ENCODE measurements at regions not wholly inside any gene's neighbourhood (a gene's known extent, or its start where the extent isn't known, plus 50 kb on each side); places are given as distances from the start of the nearest gene placed in this dataset.

GRCh38 chrX:15939737-15940136, 85.1 kb upstream of the AP1S2 start:
- in situ Hi-C loops (cut with HindIII; ENCODE audit: low pct_unique_long_range_greater_than_20kb, low sequenced_read_pairs), result no loop called here
- DNase-seq (ENCODE audit: low read depth), result no peak

- no peak for DNase-seq (ENCODE audit: low read depth)
- in situ Hi-C loops (cut with HindIII; ENCODE audit: low pct_unique_long_range_greater_than_20kb, low sequenced_read_pairs), result no loop called here
These were observed 83.5 kb upstream of the AP1S2 start for GRCh38 chrX:15938072-15938471.

GRCh38 chrX:15931362-15931761, 76.7 kb upstream of the AP1S2 start:
- DNase-seq (ENCODE audit: low read depth), result no peak
- in situ Hi-C loops (cut with HindIII; ENCODE audit: low pct_unique_long_range_greater_than_20kb, low sequenced_read_pairs), result no loop called here

GRCh38 chrX:15930585-15930984, 76.0 kb upstream of the AP1S2 start:
- in situ Hi-C loops (cut with HindIII; ENCODE audit: low pct_unique_long_range_greater_than_20kb, low sequenced_read_pairs), result no loop called here
- DNase-seq (ENCODE audit: low read depth), result peak; percentile 54

GRCh38 chrX:15929194-15929593, 74.6 kb upstream of the AP1S2 start:
- no peak for DNase-seq (ENCODE audit: low read depth)
- in situ Hi-C loops (cut with HindIII; ENCODE audit: low pct_unique_long_range_greater_than_20kb, low sequenced_read_pairs), result no loop called here

- in situ Hi-C loops (cut with HindIII; ENCODE audit: low pct_unique_long_range_greater_than_20kb, low sequenced_read_pairs), result no loop called here
- no peak for DNase-seq (ENCODE audit: low read depth)
These were observed 72.0 kb upstream of the AP1S2 start for GRCh38 chrX:15926622-15927021.

GRCh38 chrX:15918003-15918402, 63.4 kb upstream of the AP1S2 start:
- in situ Hi-C loops (cut with HindIII; ENCODE audit: low pct_unique_long_range_greater_than_20kb, low sequenced_read_pairs), result no loop called here
- no peak for DNase-seq (ENCODE audit: low read depth)

GRCh38 chrX:15916704-15917084, 62.1 kb upstream of the AP1S2 start:
- no peak for DNase-seq (ENCODE audit: low read depth)
- in situ Hi-C loops (cut with HindIII; ENCODE audit: low pct_unique_long_range_greater_than_20kb, low sequenced_read_pairs), result no loop called here

GRCh38 chrX:15915959-15916703, 61.5 kb upstream of the AP1S2 start:
- in situ Hi-C loops (cut with HindIII; ENCODE audit: low pct_unique_long_range_greater_than_20kb, low sequenced_read_pairs), result no loop called here
- DNase-seq (ENCODE audit: low read depth), result no peak

- no peak for DNase-seq (ENCODE audit: low read depth)
- in situ Hi-C loops (cut with HindIII; ENCODE audit: low pct_unique_long_range_greater_than_20kb, low sequenced_read_pairs), result no loop called here
These were observed 59.9 kb upstream of the AP1S2 start for GRCh38 chrX:15914486-15914885.

GRCh38 chrX:15913146-15913545, 58.5 kb upstream of the AP1S2 start:
- in situ Hi-C loops (cut with HindIII; ENCODE audit: low pct_unique_long_range_greater_than_20kb, low sequenced_read_pairs), result no loop called here
- DNase-seq (ENCODE audit: low read depth), result no peak

GRCh38 chrX:15911734-15912550, 57.3 kb upstream of the AP1S2 start:
- no peak for DNase-seq (ENCODE audit: low read depth)
- in situ Hi-C loops (cut with HindIII; ENCODE audit: low pct_unique_long_range_greater_than_20kb, low sequenced_read_pairs), result no loop called here

GRCh38 chrX:15909605-15910004, 55.0 kb upstream of the AP1S2 start:
- in situ Hi-C loops (cut with HindIII; ENCODE audit: low pct_unique_long_range_greater_than_20kb, low sequenced_read_pairs), result no loop called here
- no peak for DNase-seq (ENCODE audit: low read depth)

- no peak for DNase-seq (ENCODE audit: low read depth)
- in situ Hi-C loops (cut with HindIII; ENCODE audit: low pct_unique_long_range_greater_than_20kb, low sequenced_read_pairs), result no loop called here
These were observed 54.1 kb upstream of the AP1S2 start for GRCh38 chrX:15908603-15909290.

GRCh38 chrX:15906041-15906943, 51.7 kb upstream of the AP1S2 start:
- no peak for DNase-seq (ENCODE audit: low read depth)
- in situ Hi-C loops (cut with HindIII; ENCODE audit: low pct_unique_long_range_greater_than_20kb, low sequenced_read_pairs), result no loop called here
